DMS153 treated with DMSO at 0.1 percent for 48 hours (cell line): ENCODE measurements at regions not wholly inside any gene's neighbourhood (a gene's known extent, or its start where the extent isn't known, plus 50 kb on each side); places are given as distances from the start of the nearest gene placed in this dataset.
A peak's percentile ranks its signal among the peaks of the same experiment; 100 is the strongest.

Experiments
- DNase-seq: peaks from one replicate; lab custom pipeline; 2025; ENCODE audit not compliant: unreplicated experiment; lab: John Stamatoyannopoulos, UW

- no peak for DNase-seq
These were observed 55.7 kb upstream of the OR5AN1 start for GRCh38 chr11:59302991-59303390.

- no peak for DNase-seq
These were observed 63.3 kb upstream of the OR5AN1 start for GRCh38 chr11:59295435-59295834.

- no peak for DNase-seq
These were observed 66.1 kb upstream of the OR5AN1 start for GRCh38 chr11:59292611-59293010.

GRCh38 chr11:59291228-59291627 is 67.5 kb upstream of the OR5AN1 start:
- DNase-seq, result no peak

GRCh38 chr11:59289356-59290181 is 69.1 kb upstream of the OR5AN1 start:
- DNase-seq, result no peak

- DNase-seq, result no peak
These were observed 72.9 kb upstream of the OR5AN1 start for GRCh38 chr11:59285716-59286260.

- no peak for DNase-seq
These were observed 72.0 kb upstream of the MPEG1 start for GRCh38 chr11:59284773-59285129.

GRCh38 chr11:59283825-59284772 is 71.4 kb upstream of the MPEG1 start:
- peak; percentile 41 for DNase-seq

- DNase-seq, result peak; percentile 26
These were observed 70.6 kb upstream of the MPEG1 start for GRCh38 chr11:59283311-59283710.

GRCh38 chr11:59281177-59281576 is 68.5 kb upstream of the MPEG1 start:
- DNase-seq, result no peak

- peak; percentile 3 for DNase-seq
These were observed 60.7 kb upstream of the MPEG1 start for GRCh38 chr11:59273373-59273841.

- no peak for DNase-seq
These were observed 60.1 kb upstream of the MPEG1 start for GRCh38 chr11:59272771-59273372.

- DNase-seq, result no peak
These were observed 59.1 kb upstream of the MPEG1 start for GRCh38 chr11:59271811-59272327.

- no peak for DNase-seq
These were observed 58.6 kb upstream of the MPEG1 start for GRCh38 chr11:59271247-59271755.

GRCh38 chr11:59267736-59268475 is 55.2 kb upstream of the MPEG1 start:
- DNase-seq, result no peak

GRCh38 chr11:59267196-59267595 is 54.5 kb upstream of the MPEG1 start:
- no peak for DNase-seq

- DNase-seq, result no peak
These were observed 53.8 kb upstream of the MPEG1 start for GRCh38 chr11:59266491-59266890.

- DNase-seq, result no peak
These were observed 53.0 kb upstream of the MPEG1 start for GRCh38 chr11:59265735-59266134.

GRCh38 chr11:59264736-59265135 is 52.0 kb upstream of the MPEG1 start:
- no peak for DNase-seq
